Astrocyte of the spinal cord (primary cell): ENCODE measurements at regions not wholly inside any gene's neighbourhood (a gene's known extent, or its start where the extent isn't known, plus 50 kb on each side); places are given as distances from the start of the nearest gene placed in this dataset.
A peak's percentile ranks its signal among the peaks of the same experiment; 100 is the strongest.
"Not testable (repeated sequence)": the region's sequence is repeated elsewhere in the genome, so short reads cannot be mapped to it uniquely, and the experiment has no call there.

ENCODE experiments used
- DNase-seq: peaks from one replicate; pipeline ENCODE4 v3.0.0; 2011; ENCODE audit warnings: low read depth, low spot score
- H3K4me3 ChIP-seq: 2 replicates; pipeline ENCODE4 v1.5.1; 2011; ENCODE audit warnings: low read depth, mild to moderate bottlenecking, low read length, moderate library complexity
- in situ Hi-C: cut with HindIII; loops from 2 replicates; pipeline ENCODE4 v1.10.0; 2017; ENCODE audit warnings: low sequenced_read_pairs
- TF ChIP-seq, protein P1 (sequence below): IDR thresholded peaks from 2 replicates; pipeline ENCODE4 v1.5.1; 2012; ENCODE audit warnings: low read depth, mild to moderate bottlenecking, low read length, inconsistent platforms

DNA sequence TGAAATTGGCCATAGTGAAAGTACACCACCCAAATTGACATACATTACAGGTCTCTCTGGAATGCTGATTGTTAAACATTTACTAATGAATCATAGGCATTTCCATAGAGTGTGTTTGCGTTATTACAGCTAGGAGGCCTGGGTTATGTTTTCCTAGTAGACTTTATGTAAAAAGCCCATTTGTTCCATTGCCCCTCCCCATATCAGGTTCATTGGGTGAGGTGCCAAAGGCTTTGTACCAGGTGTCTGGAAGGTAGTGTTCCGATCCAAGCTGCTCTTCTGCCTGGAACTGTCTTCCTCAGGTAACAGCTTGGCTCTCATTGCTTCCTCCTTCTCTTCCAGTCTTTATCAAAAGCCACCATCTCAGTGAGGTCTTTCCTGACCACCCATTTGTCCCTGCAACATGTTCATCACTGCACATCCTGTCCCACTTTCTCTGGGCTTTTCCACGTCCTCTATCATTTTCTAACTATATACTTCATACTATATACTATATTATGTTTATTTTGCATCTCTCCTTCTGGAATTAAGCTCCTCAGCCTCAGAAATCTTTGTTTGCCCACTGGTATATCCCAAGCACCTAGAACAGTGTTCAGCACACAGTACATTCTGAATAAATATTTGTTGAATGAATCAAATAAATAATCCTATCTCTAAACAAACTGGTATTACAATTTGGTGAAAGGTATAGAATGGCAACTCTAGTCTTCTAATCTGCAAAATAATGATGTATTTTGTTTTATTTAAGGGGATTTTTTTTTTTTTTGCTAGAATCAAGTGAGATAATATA is 252.3 kb downstream of the KTN1 start:
- TF ChIP-seq, protein P1, sequence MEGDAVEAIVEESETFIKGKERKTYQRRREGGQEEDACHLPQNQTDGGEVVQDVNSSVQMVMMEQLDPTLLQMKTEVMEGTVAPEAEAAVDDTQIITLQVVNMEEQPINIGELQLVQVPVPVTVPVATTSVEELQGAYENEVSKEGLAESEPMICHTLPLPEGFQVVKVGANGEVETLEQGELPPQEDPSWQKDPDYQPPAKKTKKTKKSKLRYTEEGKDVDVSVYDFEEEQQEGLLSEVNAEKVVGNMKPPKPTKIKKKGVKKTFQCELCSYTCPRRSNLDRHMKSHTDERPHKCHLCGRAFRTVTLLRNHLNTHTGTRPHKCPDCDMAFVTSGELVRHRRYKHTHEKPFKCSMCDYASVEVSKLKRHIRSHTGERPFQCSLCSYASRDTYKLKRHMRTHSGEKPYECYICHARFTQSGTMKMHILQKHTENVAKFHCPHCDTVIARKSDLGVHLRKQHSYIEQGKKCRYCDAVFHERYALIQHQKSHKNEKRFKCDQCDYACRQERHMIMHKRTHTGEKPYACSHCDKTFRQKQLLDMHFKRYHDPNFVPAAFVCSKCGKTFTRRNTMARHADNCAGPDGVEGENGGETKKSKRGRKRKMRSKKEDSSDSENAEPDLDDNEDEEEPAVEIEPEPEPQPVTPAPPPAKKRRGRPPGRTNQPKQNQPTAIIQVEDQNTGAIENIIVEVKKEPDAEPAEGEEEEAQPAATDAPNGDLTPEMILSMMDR: no peak
- DNase-seq: peak; percentile 2
- in situ Hi-C loops: no loop called here

DNA sequence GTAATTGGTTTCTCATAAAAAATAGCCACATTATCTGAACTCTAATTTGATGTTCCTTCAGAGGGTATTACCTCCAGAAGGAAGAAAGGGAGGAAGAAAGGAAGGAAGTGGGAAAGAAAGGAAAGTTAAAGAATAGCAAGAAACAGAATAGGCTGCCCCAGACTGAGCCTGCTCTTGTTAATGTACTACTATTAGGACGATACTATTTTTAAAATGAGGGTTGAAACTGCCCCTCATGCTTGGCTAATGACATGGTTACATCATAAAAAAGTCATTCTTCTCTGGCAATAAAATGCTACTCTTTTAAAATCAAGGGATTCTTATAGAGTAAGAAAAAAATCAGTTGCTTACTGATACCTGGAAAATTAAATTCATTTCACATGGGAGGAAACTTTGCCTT is 253.0 kb downstream of the KTN1 start:
- DNase-seq: no peak
- in situ Hi-C loops: no loop called here
- no peak overlapping the region for H3K4me3 ChIP-seq
- TF ChIP-seq, protein P1: no peak

More for the DNA sequence above, 252.3 kb downstream of the KTN1 start:
- no peak overlapping the region for H3K4me3 ChIP-seq

DNA sequence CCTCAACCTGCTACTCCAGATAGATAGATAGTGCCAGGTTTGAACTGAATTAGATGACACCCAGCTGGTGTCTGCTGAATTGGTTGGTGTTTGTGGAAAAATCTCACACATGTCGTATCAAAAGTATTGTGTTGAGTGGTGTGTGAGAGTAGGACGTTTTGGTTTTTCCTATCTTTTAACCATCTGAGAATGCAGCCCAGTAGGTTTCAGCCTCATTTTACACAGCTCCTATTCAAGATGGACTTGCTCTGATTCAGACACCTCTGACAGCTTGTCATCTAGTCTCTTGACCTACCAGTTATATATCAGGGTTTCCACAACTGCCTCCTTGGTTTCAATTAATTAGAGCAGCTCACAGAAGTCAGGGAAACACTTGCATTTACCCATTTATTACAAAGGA is 254.4 kb downstream of the KTN1 start:
- no peak overlapping the region for H3K4me3 ChIP-seq
- TF ChIP-seq, protein P1: no peak
- in situ Hi-C loops: no loop called here
- DNase-seq: no peak

DNA sequence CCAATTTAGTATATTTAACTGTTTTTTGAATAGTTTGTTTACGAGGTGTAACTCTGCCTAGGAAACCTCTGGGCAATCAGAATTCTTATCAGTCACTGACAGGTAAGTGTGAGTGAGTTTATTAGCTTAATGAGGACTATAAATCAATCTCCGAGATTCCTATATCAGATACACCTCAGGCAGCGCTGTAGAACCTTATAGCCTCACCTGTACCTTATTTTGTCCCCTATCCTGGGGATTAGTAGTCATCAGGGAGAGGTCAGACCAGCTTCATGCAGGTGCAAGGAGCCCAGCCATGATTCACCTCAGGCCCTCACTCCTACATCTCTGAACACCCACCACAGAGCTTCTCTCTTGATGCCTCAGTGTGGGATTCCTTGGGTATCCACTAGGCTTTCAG is 256.0 kb downstream of the KTN1 start:
- in situ Hi-C loops: no loop called here
- DNase-seq: no peak
- TF ChIP-seq, protein P1: no peak

DNA sequence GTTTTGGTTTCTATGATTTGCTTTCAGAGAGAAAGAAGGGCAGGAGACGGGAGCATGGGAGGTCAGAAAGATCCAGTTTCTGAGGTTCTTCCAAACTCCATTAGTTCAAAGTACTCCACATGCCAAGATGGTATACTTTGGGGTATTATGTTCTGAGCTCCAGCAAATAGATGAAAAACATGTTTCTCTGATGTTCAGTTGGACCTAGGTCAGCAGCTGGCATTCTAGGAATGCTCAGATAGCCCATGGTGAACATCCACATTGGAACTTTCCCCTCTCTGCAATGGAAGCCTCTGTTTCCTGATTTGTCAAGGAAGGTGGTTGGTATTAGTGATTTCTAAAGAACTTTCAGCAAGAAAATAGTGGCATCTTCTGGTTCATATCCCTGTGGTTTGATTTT is 257.5 kb downstream of the KTN1 start:
- TF ChIP-seq, protein P1: no peak
- no peak for DNase-seq
- no peak overlapping the region for H3K4me3 ChIP-seq
- in situ Hi-C loops: no loop called here

More for the DNA sequence above, 256.0 kb downstream of the KTN1 start:
- H3K4me3 ChIP-seq: no peak overlapping the region

DNA sequence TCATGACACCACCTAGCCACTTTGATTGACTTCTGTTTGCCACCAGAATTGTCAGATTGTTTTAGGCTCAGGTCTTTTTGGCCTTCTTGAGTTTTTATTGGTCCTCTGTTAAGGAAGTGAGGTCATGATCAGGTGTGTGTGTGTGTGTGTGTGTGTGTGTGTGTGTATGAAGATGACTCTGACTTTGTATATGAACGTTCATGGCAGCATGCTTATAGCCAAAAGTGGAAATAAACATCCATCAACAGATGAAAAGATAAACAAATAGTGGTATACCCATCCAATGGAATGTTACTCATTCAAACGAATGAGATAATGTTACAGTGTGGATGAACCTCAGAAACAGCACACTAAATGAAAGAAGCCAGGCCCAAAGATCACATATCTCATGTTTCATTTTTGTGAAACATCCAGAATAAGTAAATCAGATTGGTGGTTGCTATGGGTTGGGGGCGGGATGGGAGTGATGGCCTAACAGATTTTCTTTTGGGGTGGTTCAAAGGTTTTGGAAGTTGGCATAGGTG is 258.6 kb downstream of the KTN1 start:
- DNase-seq: no peak
- in situ Hi-C loops: no loop called here
- TF ChIP-seq, protein P1: no peak
- H3K4me3 ChIP-seq: no peak overlapping the region

DNA sequence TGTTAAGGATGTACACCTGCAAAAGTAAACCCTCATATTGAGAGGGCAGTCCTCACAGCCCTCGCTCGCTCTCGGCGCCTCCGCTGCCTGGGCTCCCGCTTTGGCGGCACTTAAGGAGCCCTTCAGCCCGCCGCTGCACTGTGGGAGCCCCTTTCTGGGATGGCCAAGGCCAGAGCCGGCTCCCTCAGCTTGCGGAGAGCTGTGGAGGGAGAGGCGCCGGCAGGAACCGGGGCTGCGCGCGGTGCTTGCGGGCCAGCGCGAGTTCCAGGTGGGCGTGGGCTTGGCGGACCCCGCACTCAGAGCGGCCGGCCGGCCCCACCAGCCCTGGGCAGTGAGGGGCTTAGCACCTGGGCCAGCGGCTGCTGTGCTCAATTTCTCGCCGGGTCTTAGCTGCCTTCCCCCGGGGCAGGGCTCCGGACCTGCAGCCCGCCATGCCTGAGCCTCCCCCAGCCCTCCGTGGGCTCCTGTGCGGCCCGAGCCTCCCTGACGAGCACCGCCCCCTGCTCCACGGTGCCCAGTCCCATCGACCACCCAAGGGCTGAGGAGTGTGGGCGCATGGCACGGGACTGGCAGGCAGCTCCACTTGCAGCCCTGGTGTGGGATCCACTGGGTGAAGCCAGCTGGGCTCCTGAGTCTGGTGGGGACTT is 259.4 kb downstream of the KTN1 start:
- H3K4me3 ChIP-seq, in situ Hi-C loops, DNase-seq: not testable (repeated sequence)
